Stimulated activated CD4-positive, alpha-beta T cell treated with anti-CD3 and anti-CD28 coated beads, Interleukin-1b, Interleukin-23, amount 100 ng/mL, for 48 hours (primary cell): ENCODE measurements at regions not wholly inside any gene's neighbourhood (a gene's known extent, or its start where the extent isn't known, plus 50 kb on each side); places are given as distances from the start of the nearest gene placed in this dataset.

Experiments used
- DNase-seq: peaks from one replicate; pipeline ENCODE4 v3.0.0-alpha.2; 2020

GRCh38 chr10:111522551-111522950 is 445.7 kb downstream of the ADRA2A start:
- DNase-seq = no peak

- no peak for DNase-seq
Observed at GRCh38 chr10:111523016-111523415, 446.2 kb downstream of the ADRA2A start.

- no peak for DNase-seq
Observed at GRCh38 chr10:111524134-111524533, 447.3 kb downstream of the ADRA2A start.

DNA sequence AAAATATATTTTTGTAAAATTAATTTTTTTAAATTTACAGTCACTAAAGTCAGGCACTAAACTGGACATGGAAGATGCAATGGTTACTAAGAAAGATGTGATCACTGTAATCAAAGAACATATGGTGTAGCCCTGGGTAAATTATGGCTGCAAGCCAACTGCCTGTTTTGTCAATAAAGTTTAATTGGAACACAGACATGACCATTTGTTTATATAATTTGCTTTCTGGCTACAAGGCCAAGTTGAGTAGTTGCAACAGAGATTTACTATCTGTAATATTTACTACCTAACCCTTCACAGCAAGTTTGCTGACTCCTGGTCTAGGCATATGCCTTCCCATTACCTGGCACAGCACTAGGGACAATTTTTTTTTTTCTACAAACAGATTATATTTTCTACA is 448.9 kb downstream of the ADRA2A start:
- DNase-seq = no peak

DNA sequence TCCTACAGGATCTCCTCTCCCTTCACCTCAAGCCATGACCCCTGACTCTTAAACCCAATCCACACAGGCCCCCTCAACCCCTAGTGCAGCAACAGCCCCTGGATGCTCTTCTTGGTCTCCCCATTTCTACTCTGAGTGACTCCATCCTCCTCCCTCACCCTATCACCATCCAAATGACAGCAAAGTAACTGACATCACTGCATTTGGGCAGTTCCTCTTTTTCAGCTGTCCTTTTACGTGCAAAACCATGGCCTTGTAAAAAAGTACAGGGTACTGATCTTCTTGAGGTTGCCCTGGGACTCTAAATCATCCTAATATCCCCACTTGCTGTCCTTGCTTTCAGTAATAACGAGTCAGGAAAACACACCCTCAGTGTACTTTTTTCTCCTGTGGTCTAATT is 454.9 kb downstream of the ADRA2A start:
- DNase-seq = no peak

GRCh38 chr10:111532139-111532538 is 455.3 kb downstream of the ADRA2A start:
- DNase-seq = no peak

DNA sequence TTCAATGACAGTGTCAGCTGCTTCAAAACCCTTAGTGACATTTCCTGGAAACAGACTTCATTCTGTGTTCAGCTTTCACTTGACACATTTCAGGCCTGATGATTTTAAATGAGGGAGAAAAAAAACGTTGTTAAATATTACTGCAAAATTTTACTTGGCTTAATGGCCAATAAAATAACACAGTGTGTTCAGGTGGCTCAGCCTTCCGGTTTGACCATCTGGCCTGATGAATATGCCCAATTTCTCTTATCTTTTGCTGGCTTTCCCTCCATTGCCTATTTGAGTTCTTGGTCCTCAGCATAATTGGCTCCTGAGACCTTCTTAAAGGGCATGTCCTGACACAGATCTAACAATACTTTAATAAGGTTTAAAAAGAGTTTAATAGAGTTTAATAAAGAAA is 462.4 kb downstream of the ADRA2A start:
- DNase-seq = no peak

DNA sequence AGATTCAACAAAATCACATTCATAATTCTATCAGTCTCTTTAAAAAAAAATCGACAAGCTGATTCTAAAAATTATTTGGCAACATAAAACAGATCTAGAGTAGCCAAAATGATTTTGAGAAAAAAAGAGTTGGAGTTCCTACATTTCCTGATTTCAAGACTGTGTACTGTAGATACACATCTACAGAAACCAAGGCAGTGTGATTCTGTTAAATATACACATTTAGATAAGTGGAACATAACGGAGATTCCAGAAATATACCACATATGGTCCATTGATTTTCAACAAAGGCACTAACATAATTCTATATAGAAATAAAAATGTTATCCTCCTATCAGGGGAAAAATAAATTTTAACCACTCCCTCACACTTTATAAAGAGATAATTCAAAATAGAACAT is 467.0 kb downstream of the ADRA2A start:
- DNase-seq = no peak

- DNase-seq = no peak
Observed at GRCh38 chr10:111545861-111546605, 469.2 kb downstream of the ADRA2A start.

DNA sequence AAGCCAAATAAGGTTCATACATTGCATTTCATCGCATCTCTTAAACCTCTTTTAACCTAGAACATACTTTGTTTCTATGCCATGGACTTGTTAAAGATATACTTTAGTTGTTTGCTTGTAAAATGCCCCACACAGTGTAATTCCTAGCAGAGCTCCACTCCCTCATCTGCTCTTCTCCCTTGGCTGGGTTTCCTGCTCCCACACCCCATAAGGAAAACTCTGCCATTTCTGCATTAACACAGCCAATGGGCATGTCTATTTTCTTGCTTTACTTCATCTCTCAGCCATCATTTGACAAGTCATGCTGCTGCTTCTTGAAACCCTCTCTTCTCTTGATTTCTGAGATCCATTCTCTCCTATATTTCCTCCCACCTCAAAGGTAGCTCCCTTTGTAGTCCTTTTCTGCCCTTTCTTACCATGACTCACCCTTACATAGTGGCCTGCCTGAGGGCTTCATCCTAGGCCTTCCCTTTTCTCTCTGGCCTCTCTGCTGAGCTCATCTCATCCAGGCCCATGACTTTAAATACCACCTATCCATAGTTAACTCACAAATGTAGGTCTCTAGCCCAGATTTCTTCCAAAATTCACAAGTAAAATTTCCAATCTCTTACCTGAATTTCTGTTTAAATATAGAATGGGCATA is 471.4 kb downstream of the ADRA2A start:
- no peak for DNase-seq

- no peak for DNase-seq
Observed at GRCh38 chr10:111551001-111551400, 474.2 kb downstream of the ADRA2A start.

DNA sequence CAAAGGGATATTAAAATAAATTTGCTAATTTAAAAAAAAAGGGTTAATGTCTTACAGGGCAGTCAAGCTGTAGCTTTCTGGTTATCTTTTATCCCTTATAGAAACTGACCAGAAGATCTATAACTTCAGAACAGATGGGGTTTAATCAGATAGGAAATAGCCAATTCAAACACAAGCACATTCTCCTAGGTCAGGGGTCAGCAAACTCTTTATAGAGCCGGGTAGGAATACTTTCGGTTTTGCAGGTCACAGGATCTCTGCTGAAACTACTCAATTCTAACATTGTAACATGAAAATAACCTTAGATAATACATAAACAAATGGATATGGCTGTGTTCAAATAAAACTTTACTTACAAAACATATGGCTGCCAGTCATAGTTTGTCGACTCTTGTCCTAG is 479.8 kb downstream of the ADRA2A start:
- DNase-seq = no peak

GRCh38 chr10:111558211-111558610 is 481.4 kb downstream of the ADRA2A start:
- DNase-seq = no peak

- DNase-seq = no peak
Observed at GRCh38 chr10:111560027-111560426, 483.2 kb downstream of the ADRA2A start.

- DNase-seq = no peak
Observed at GRCh38 chr10:111561124-111561523, 484.3 kb downstream of the ADRA2A start.

DNA sequence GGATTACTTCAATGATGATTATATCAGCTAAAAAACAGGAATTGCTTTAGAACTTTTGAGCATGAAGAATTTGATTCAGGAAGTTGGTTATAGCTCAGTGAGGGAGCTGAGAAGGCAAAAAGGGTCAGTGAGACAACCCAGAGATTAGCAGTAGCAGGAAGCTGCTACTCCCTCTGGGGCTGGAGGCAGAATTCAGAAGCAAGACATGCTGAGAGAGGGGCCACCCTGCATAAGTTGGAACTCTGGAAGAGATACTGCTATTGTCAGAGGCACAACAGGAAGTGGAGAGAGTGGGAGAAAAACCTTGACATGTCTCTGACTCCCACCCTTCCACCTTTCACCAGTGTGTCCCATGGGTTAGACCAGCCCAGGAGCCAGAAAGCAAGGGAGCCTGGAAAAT is 488.7 kb downstream of the ADRA2A start:
- no peak for DNase-seq

DNA sequence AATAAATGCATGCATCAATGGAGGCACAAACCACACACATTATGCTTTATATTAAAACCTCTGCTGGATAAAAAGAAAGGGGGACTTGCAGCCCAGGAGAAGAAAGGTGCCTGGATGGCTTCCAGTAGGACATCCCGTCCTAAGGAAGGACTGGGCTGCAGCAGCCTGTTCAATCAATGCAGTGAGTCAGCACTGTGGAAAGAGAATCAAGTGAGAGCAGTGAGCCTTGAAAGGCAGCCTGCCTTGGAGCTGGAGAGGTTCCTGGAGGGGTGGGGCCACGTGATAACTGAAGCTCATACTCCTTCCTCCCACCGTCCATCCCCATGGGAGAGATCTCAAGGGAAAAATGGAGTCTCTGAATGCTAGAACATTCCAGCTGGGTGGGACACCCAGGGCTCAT is 501.2 kb downstream of the ADRA2A start:
- DNase-seq = no peak

GRCh38 chr10:111579473-111579872 is 502.6 kb downstream of the ADRA2A start:
- DNase-seq = no peak

DNA sequence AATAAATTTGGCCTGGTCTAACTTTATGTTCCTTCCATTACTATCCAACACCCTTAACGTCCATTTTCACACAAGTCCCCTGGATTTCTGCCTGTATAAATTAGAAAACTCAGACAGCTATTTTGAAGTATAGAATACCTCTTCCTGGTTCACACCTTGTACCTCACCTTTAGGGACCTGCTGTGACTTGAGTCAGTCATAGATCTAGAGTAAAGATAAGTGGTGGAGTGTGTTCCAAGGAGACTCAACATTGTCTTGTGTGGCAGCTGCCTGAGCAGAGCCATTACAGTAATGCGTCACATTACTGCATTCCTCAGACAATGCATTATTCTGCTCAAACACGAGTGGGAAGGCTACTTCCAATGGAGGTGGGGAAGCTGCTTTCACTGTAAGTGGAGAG is 513.9 kb downstream of the ADRA2A start:
- no peak for DNase-seq

DNA sequence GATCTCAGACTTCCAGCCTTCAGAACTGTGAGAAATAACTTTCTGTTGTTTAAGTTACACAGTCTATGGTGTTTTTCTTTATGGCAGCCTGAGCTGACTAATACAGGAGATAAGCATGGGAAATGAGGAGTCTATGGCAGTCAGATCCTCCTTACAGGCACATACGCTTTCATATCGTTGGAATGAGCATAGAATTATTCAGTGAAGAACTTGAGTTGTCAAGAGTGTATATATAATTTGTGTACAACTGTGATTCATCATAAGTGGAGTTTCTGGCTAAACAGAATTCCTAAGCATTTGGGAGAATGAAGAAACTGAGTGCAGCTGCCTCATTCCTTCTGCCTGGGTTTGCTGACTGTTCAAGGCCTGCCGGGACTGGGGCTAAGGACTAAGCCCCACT is 516.7 kb downstream of the ADRA2A start:
- DNase-seq = no peak

- no peak for DNase-seq
Observed at GRCh38 chr10:111595173-111595572, 518.3 kb downstream of the ADRA2A start.

DNA sequence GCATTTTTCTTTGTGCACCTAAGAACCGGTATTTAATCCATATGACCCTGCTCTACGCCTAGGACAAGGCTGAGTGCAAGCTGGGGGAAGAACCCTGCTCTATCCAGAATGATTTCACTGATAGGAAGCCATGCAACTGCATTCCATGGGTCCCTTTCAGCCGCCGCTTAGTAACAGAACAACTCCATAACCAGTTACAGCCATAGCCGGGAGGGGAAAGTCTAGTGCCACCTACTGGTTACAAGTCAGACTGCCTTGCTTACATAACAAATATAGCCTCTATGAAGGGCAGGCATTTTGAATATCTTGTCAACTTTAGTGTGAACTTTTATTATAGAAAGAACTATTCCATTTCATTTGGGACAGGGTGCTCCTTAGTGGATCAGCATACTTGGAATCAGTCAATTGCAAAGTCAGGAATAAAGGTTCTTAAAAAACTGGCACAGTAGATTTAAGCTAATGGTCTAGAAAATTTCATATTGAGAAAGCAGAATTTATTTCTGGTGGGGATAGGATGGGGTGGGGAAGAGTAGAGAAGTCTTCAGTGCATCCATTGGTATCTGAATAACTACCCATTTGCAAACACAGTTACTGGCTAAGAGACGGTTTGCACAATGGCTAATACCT is 521.7 kb downstream of the ADRA2A start:
- DNase-seq = peak; percentile 23

DNA sequence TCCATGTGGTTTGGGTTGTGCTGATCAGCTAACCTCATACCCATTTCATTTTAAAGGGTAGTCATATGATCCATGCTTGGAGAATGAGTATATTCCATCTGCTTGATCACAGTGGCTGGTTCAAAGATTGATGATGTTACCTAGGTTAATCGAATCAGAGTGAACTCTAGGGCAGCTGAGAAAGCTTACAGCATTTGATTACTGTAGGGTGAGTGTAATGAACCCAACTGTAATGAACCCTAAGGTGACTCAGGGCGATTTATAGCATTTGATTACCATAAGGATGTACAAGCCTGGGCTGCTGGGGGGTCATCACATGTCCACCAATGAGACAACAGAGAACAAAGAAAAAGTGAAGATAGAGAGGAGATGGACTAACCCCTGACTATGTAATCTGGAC is 523.1 kb downstream of the ADRA2A start:
- no peak for DNase-seq

- DNase-seq = no peak
Observed at GRCh38 chr10:111600772-111601171, 523.9 kb downstream of the ADRA2A start.
